Mesendoderm (in vitro differentiated cells): ENCODE measurements at regions not wholly inside any gene's neighbourhood (a gene's known extent, or its start where the extent isn't known, plus 50 kb on each side); places are given as distances from the start of the nearest gene placed in this dataset.

ENCODE experiments used
- DNase-seq: peaks from one replicate; pipeline ENCODE4 v3.0.0; 2013
- H2AK5ac ChIP-seq: 2 replicates; pipeline ENCODE4 v1.6.1; 2013; ENCODE audit warnings: low read length, inconsistent platforms
- H2BK120ac ChIP-seq: 2 replicates; pipeline ENCODE4 v1.6.1; 2013; ENCODE audit warnings: low read depth, mild to moderate bottlenecking, low read length, moderate library complexity, mixed read lengths
- H2BK15ac ChIP-seq: replicated peaks from 2 replicates; pipeline ENCODE4 v1.6.1; 2013; ENCODE audit warnings: low read depth, mild to moderate bottlenecking, moderate library complexity
- H2BK5ac ChIP-seq: 2 replicates; pipeline ENCODE4 v1.6.1; 2013; ENCODE audit warnings: low read length, inconsistent platforms
- H3K18ac ChIP-seq: 2 replicates; pipeline ENCODE4 v1.6.1; 2013; ENCODE audit warnings: mild to moderate bottlenecking, low read length, mixed read lengths
- H3K23ac ChIP-seq: one replicate; pipeline ENCODE4 v1.6.1; 2013; ENCODE audit warnings: low read length
- H3K27ac ChIP-seq: 2 replicates; pipeline ENCODE4 v1.5.1; 2013; ENCODE audit warnings: low read depth, mild to moderate bottlenecking, inconsistent platforms, low read length, moderate library complexity
- H3K27me3 ChIP-seq: 2 replicates; pipeline ENCODE4 v1.6.1; 2013; ENCODE audit warnings: low read length, control low read depth, mild to moderate bottlenecking, inconsistent platforms; ENCODE audit not compliant: insufficient read depth, poor library complexity
- H3K36me3 ChIP-seq: 2 replicates; pipeline ENCODE4 v1.6.1; 2013; ENCODE audit warnings: low read length, inconsistent platforms; ENCODE audit not compliant: control insufficient read depth, insufficient read depth
- H3K4ac ChIP-seq: one replicate; pipeline ENCODE4 v1.6.1; 2013; ENCODE audit warnings: low read depth, mild to moderate bottlenecking, low read length, moderate library complexity
- H3K4me1 ChIP-seq: 2 replicates; pipeline ENCODE4 v1.6.1; 2013; ENCODE audit warnings: low read depth, low read length, inconsistent platforms; ENCODE audit not compliant: control insufficient read depth
- H3K4me2 ChIP-seq: 2 replicates; pipeline ENCODE4 v1.6.1; 2013; ENCODE audit warnings: low read length
- H3K4me3 ChIP-seq: 2 replicates; pipeline ENCODE4 v1.5.1; 2013; ENCODE audit warnings: mild to moderate bottlenecking, low read length
- H3K56ac ChIP-seq: one replicate; pipeline ENCODE4 v1.6.1; 2013; ENCODE audit warnings: low read length
- H3K79me1 ChIP-seq: 2 replicates; pipeline ENCODE4 v1.6.1; 2013; ENCODE audit warnings: low read length, inconsistent platforms
- H3K79me2 ChIP-seq: 2 replicates; pipeline ENCODE4 v1.6.1; 2013; ENCODE audit warnings: mild to moderate bottlenecking, low read length; ENCODE audit not compliant: control insufficient read depth, insufficient read depth
- H3K9ac ChIP-seq: 2 replicates; pipeline ENCODE4 v1.6.1; 2013; ENCODE audit warnings: low read length, inconsistent platforms
- H4K5ac ChIP-seq: one replicate; pipeline ENCODE4 v1.6.1; 2013; ENCODE audit warnings: low read length
- H4K8ac ChIP-seq: one replicate; pipeline ENCODE4 v1.6.1; 2013; ENCODE audit warnings: low read depth, mild to moderate bottlenecking, control low read depth, low read length, moderate library complexity
- WGBS: extraction: QIAGEN DNeasy Blood & Tissue Kit; methylation state at CpG from one replicate; pipeline ENCODE4 v1.1.7; 2013; ENCODE audit warnings: low lambda C conversion rate, missing lambda C conversion rate; ENCODE audit not compliant: insufficient coverage; ENCODE audit errors: extremely low coverage; 5-methylcytosine and 5-hydroxymethylcytosine counted together

GRCh38 chr2:88350331-88351248 lies 101.9 kb downstream of the FOXI3 start:
- Histone ChIP-seq H3K27ac (peak overlapping the region; percentile 53), H3K79me1 (no peaks in the 10 kb centered on the region), H3K79me2 (no peaks in the 10 kb centered on the region), H3K27me3 (no peaks in the 10 kb centered on the region), H3K4me2 (peak overlapping the region; percentile 88), H2AK5ac (no peak overlapping the region), H3K4me3 (no peak overlapping the region), H3K9ac (peak overlapping the region; percentile 74), H3K4me1 (peaks cover 3% of the 10 kb centered on the region), H2BK120ac (no peak overlapping the region), H3K23ac (peak overlapping the region; percentile 74), H4K8ac (no peak overlapping the region), H3K18ac (no peak overlapping the region), H3K4ac (peak overlapping the region; percentile 5), H2BK15ac (no peak overlapping the region), H3K56ac (peak overlapping the region; percentile 89), H3K36me3 (no peaks in the 10 kb centered on the region), H4K5ac (no peak overlapping the region), H2BK5ac (no peak overlapping the region)
- WGBS, result no CpG with 5 or more reads among the region's 54 CpGs
- peak; percentile 93 for DNase-seq

GRCh38 chr2:88345842-88346241 lies 106.7 kb downstream of the FOXI3 start:
- no peak overlapping the region for H3K56ac ChIP-seq
- no peaks in the 10 kb centered on the region for H3K79me2 ChIP-seq
- no peak overlapping the region for H3K23ac ChIP-seq
- H3K18ac ChIP-seq, result no peak overlapping the region
- no peak overlapping the region for H3K4ac ChIP-seq
- no peak overlapping the region for H3K4me3 ChIP-seq
- no peak overlapping the region for H3K9ac ChIP-seq
- no peak overlapping the region for H4K5ac ChIP-seq
- H3K4me1 ChIP-seq, result no peaks in the 10 kb centered on the region
- H2BK120ac ChIP-seq, result no peak overlapping the region
- no peak overlapping the region for H2BK5ac ChIP-seq
- H3K27me3 ChIP-seq, result no peaks in the 10 kb centered on the region
- H3K27ac ChIP-seq, result no peak overlapping the region
- H3K36me3 ChIP-seq, result no peaks in the 10 kb centered on the region
- no peak overlapping the region for H2BK15ac ChIP-seq
- H3K4me2 ChIP-seq, result no peak overlapping the region
- WGBS, result no CpG with 5 or more reads among the region's 6 CpGs
- H3K79me1 ChIP-seq, result no peaks in the 10 kb centered on the region
- no peak for DNase-seq
- no peak overlapping the region for H4K8ac ChIP-seq
- H2AK5ac ChIP-seq, result no peak overlapping the region

- H3K4me3 ChIP-seq, result no peak overlapping the region
- H4K5ac ChIP-seq, result no peak overlapping the region
- no peak overlapping the region for H2BK15ac ChIP-seq
- H3K27me3 ChIP-seq, result no peaks in the 10 kb centered on the region
- WGBS, result no CpG with 5 or more reads among the region's 4 CpGs
- H3K23ac ChIP-seq, result no peak overlapping the region
- H3K79me1 ChIP-seq, result no peaks in the 10 kb centered on the region
- no peak overlapping the region for H3K56ac ChIP-seq
- H3K36me3 ChIP-seq, result no peaks in the 10 kb centered on the region
- H3K9ac ChIP-seq, result no peak overlapping the region
- DNase-seq, result no peak
- H2BK5ac ChIP-seq, result no peak overlapping the region
- H3K79me2 ChIP-seq, result no peaks in the 10 kb centered on the region
- H2AK5ac ChIP-seq, result no peak overlapping the region
- no peak overlapping the region for H3K27ac ChIP-seq
- no peak overlapping the region for H2BK120ac ChIP-seq
- H3K18ac ChIP-seq, result no peak overlapping the region
- H4K8ac ChIP-seq, result no peak overlapping the region
- no peak overlapping the region for H3K4ac ChIP-seq
- H3K4me1 ChIP-seq, result no peaks in the 10 kb centered on the region
- no peak overlapping the region for H3K4me2 ChIP-seq
Measured at GRCh38 chr2:88342749-88343148, 109.7 kb downstream of the FOXI3 start.

GRCh38 chr2:88334418-88334817 lies 118.1 kb downstream of the FOXI3 start:
- no peak overlapping the region for H2BK5ac ChIP-seq
- DNase-seq, result no peak
- H3K4me1 ChIP-seq, result peaks cover 5% of the 10 kb centered on the region
- H2AK5ac ChIP-seq, result no peak overlapping the region
- H4K8ac ChIP-seq, result no peak overlapping the region
- H3K36me3 ChIP-seq, result no peaks in the 10 kb centered on the region
- no peak overlapping the region for H2BK15ac ChIP-seq
- H3K4ac ChIP-seq, result no peak overlapping the region
- H3K9ac ChIP-seq, result no peak overlapping the region
- no peak overlapping the region for H2BK120ac ChIP-seq
- H3K18ac ChIP-seq, result no peak overlapping the region
- no peak overlapping the region for H3K4me3 ChIP-seq
- no peak overlapping the region for H4K5ac ChIP-seq
- H3K4me2 ChIP-seq, result no peak overlapping the region
- no peaks in the 10 kb centered on the region for H3K79me1 ChIP-seq
- no peaks in the 10 kb centered on the region for H3K79me2 ChIP-seq
- no CpG with 5 or more reads among the region's 3 CpGs for WGBS
- no peak overlapping the region for H3K27ac ChIP-seq
- no peak overlapping the region for H3K23ac ChIP-seq
- H3K27me3 ChIP-seq, result no peaks in the 10 kb centered on the region
- no peak overlapping the region for H3K56ac ChIP-seq

GRCh38 chr2:88331239-88331638 lies 121.3 kb downstream of the FOXI3 start:
- Histone ChIP-seq H3K56ac (no peak overlapping the region), H2BK5ac (no peak overlapping the region), H3K4ac (no peak overlapping the region), H3K27ac (no peak overlapping the region), H3K18ac (no peak overlapping the region), H2AK5ac (no peak overlapping the region), H3K23ac (no peak overlapping the region), H2BK120ac (no peak overlapping the region), H4K8ac (no peak overlapping the region), H3K9ac (no peak overlapping the region), H4K5ac (no peak overlapping the region), H3K4me3 (no peak overlapping the region), H3K27me3 (no peaks in the 10 kb centered on the region), H3K4me1 (peaks cover 5% of the 10 kb centered on the region), H3K79me2 (no peaks in the 10 kb centered on the region), H3K36me3 (no peaks in the 10 kb centered on the region), H3K4me2 (no peak overlapping the region), H3K79me1 (no peaks in the 10 kb centered on the region), H2BK15ac (no peak overlapping the region)
- no CpG with 5 or more reads among the region's 1 CpG for WGBS
- no peak for DNase-seq
